NCI-H774 (cell line): ENCODE measurements at regions not wholly inside any gene's neighbourhood (a gene's known extent, or its start where the extent isn't known, plus 50 kb on each side); places are given as distances from the start of the nearest gene placed in this dataset.
"Not testable (repeated sequence)": the region's sequence is repeated elsewhere in the genome, so short reads cannot be mapped to it uniquely, and the experiment has no call there.

Experiments used
- DNase-seq: peaks from one replicate; lab custom pipeline; 2025; lab: John Stamatoyannopoulos, UW

GRCh38 chr18:1133541-1133940 lies 228.9 kb downstream of the ADCYAP1 start:
- no peak for DNase-seq

- no peak for DNase-seq
Observed at GRCh38 chr18:1147730-1148129, 243.1 kb downstream of the ADCYAP1 start.

DNA sequence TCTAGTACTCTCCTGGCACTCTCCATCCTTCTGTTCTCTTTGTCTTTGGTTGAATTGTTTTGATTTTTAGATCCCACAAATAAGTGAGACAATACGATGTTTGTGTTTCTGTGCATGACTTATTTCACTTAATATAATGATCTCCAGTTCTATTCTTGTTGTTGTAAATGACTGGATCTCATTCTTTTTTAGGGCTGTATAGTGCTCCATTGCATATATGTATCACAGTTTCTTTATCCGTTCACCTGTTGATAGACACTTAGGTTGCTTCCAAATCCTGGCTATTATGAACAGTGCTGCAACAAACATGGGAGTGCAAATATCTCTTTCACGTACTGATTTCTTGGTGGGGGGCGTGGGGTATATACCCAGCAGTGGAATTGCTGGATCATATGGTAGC lies 245.0 kb downstream of the ADCYAP1 start:
- no peak for DNase-seq

DNA sequence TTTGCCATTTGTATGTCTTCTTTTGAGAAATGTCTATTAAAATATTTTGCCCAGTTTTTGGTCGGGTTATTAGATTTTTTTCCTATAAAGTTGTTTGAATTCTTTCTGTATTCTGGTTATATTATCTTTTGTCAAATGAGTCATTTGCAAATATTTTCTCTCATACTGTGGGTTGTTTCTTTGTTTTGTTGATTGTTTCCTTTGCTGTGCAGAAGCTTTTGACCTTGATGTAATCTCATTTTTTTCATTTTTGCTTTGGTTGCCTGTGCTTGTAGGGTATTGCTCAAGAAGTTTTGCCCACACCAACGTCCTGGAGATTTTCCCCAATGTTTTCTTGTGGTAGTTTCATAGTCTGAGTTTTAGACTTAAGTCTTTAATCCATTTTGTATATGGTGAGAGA lies 245.7 kb downstream of the ADCYAP1 start:
- DNase-seq = no peak

- DNase-seq = not testable (repeated sequence)
Observed at GRCh38 chr18:1152958-1153357, 248.3 kb downstream of the ADCYAP1 start.

DNA sequence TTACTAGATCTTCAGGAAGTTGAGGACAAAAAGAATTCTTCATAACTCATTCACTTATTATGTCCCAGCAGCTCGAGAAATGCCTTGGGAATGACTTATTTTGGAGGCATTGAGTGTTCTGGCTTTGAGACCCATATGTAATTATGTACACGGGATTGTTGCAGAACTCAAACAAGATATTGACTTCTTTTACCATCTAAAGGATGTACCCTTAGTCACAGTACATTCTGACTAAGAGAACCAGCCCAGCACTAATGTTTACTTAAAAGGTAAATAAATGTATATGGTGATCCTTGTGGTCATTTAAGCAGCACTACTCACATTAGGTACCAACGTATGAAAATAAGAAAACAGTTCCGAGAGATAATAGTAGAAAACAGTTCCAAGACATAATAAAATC lies 268.9 kb downstream of the ADCYAP1 start:
- no peak for DNase-seq

GRCh38 chr18:1177232-1177631 lies 272.6 kb downstream of the ADCYAP1 start:
- no peak for DNase-seq

GRCh38 chr18:1191341-1191740 lies 286.7 kb downstream of the ADCYAP1 start:
- DNase-seq = no peak

GRCh38 chr18:1213126-1213525 lies 308.5 kb downstream of the ADCYAP1 start:
- no peak for DNase-seq

DNA sequence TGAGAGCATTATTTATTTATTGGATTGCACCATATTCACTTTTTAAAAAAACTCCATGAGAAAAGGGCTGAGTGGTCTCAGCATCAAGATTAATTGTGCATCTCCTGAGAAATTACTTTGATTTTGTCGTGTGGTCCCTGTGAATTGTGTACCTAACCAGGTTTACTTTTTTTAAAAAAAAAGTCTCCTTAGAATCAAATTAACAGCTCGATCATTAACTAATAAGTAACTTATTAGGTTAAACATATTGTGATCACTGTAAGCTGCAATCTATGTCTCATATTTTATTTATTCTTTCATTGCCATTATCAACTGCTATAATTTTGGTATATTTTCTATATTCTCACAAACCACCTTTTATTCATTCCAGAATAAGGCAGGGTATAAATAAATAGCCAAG lies 318.2 kb downstream of the ADCYAP1 start:
- DNase-seq = no peak

GRCh38 chr18:1227025-1227424 lies 322.4 kb downstream of the ADCYAP1 start:
- DNase-seq = no peak

DNA sequence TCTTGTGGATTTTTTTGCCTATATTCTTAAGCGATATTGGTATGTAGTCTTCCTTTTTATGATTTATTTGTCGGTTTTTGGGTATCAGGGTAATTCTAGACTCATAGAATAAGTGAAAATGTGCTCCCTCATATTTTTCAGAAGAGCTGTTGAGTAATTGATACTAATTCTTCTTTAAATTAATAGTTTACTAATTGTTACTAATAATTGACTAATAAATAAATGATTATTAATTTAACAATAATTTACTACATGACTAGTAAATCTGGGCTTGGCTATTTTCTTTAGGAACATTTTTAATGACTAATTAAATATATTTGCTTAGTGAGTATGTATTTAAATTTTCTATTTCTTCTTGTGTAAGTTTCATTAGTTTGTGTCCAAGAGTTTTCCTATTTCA lies 325.0 kb downstream of the ADCYAP1 start:
- no peak for DNase-seq

DNA sequence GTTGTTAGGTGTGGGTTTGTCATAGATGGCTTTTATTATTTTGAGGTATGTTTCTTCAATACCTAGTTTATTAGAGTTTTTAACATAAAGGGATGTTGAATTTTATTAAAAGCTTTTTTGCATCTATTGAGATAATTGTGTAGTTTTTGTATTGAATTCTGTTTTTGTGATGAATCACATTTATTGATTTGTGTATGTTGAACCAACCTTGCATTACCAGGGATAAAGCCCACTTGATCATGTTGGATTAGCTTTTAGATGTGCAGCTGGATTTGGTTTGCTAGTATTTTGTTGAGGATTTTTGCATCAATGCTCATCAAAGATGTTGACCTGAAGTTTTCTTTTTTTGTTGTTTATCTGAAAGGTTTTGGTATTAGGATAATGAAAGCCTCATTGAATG lies 328.2 kb downstream of the ADCYAP1 start:
- no peak for DNase-seq

DNA sequence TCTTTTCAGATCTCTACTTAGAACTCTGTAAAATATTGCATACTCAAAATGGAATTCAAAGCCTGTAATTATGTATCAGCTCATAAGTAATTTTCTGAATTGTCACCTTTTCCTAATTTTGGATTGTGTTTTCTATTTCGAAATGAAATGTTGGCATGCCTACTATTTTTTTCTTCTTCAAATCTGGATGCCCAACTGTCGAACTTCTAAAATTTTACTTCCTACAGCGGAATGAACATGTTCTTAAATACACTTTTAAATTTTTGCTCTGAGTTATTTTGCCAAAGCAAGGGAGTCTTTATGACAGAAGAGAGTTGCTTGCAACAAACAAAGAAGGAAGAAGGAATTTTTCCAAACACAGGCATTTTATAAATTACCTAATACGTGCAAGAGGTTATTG lies 336.0 kb downstream of the ADCYAP1 start:
- no peak for DNase-seq

DNA sequence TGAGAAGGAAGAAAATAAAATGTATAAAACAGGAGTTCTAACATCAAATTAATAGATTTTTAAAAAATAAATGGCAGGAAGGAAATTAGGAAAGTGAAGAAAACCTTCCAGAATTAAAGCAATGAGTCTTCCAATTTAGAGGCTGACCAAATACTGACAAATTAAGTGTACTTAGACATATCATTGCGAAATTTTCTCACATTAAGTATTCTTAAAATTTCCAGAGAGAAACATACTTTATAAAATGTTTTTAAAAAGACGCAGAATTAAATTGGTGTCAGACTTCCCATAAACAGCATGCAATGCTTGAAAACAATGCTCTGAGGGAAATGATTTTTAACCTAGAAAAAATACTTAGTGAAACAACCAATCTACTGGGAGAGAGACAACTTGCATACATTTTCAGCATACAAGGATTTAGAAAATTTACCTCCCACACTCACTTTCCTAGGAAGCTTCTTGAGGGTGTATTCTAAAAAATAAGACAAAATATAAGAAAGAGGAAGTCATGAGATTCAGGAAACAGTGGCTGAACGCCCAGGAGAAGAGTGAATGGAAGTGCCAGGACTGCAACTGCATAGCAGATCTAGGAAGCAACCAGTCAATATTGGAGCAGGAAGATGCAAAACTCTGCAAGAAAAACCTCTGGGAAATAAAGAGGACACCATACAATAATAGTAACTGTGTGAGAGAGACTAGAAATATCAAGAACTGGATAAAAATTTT lies 339.9 kb downstream of the ADCYAP1 start:
- DNase-seq = no peak

DNA sequence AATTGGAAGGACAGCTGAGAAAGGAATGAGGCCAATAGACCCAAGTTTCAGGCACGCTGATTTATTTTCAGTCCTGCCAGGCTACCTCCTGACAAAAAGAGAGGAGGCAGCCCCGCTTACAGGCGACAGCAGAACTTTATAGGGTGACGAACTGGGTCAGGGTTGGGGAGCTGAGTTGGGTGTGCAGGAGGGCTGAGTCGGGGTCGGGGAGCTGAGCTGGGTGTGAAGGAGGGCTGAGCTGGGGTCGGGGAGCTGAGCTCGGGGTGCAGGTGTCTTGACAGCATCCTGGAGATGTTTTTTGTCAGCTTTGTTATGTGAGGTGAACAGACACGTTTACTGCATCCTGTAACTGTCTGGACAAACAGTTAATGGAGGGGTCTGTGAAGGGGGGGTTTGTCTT lies 342.2 kb downstream of the ADCYAP1 start:
- DNase-seq = no peak

GRCh38 chr18:1252534-1252933 lies 347.9 kb downstream of the ADCYAP1 start:
- DNase-seq = no peak

DNA sequence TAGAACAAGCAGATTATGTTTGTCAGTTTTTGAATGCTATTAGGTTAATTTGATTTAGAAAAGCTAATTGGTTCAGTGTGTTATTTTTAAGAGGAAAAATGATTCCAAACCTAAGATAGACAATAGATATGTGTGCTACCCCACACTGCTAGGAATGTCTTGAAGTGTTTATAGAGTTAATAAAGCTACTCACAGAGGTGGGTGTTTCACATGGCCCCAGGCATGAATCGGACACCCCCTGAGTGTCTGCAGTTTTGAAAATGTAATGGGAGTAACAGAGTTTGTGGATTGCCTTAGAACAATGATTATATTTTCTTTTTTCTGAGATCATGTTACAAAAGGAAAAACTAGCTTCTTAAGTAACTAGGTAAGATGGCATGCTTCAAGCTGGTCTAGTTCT lies 348.3 kb downstream of the ADCYAP1 start:
- DNase-seq = no peak

DNA sequence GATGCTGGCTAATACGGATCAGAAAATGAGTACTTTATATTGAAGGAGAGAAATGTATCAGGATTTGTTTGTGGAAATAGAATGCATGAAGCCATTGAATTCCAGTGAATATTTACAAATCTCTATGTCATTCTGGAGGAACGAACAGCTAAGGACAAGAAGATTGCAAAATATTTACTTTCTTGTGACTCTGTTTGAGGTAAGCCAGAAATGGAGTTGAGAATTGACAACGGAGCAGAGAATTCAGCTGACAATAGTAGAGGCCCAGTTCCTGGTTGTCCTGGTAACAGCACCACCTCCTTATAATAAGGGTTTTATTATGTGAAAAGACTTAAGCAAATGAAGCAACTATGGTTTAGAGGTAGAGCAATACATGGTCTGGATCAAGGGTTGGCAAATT lies 349.2 kb downstream of the ADCYAP1 start:
- DNase-seq = no peak

DNA sequence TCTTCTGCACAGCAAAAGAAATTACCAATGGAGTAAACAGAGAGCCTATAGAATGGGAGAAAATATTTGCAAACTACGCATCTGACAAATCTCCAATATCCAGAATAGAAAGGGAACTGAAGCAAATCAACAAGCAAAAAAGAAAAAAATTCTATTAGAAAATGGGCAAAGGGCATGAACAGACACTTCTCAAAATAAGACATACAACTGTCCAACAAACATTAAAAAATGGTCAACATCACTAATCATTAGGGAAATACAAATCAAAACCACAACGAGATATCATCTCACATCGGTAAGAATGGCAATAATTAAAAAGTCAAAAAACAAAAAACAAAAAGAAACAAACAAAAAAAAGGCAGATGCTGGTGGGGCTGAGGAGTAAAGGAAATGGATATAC lies 356.4 kb downstream of the ADCYAP1 start:
- DNase-seq = no peak

GRCh38 chr18:1267021-1267420 lies 362.4 kb downstream of the ADCYAP1 start:
- DNase-seq = no peak

DNA sequence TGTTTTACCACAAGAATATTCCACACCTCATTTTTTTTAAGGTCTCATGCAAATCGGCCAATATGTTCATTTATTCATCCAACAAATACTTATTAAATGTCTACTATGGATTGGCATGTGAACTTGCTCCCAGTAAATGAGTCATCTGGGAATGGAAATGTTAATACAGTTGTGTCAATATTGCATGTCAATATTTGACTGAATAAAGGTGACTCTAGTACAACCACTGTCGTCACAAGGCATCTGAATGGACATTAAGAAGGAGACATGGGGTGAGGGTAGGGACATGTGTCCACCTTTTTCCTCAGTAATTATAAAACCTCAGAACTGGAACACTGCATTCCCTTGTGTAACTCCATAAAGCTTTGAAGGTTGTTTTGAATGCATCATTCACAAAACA lies 365.4 kb downstream of the ADCYAP1 start:
- DNase-seq = peak; percentile 60

DNA sequence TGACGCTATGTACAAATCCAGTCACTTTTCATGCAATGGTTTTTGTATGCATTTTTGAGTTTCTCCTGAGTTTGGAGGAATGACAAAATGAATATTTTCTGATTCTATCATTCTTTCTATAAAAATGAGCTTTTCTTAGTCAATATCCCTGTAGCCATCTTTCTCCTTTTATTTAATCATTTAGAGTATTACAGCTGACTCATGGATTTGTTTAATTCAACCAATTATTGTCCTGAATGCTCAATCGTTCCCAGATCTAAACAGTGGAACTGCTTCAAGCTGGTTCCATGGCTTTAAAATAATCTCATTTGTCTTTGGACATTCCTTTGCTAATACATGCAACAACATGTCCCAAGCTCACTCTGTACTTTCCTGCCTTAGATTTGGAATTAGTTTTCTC lies 368.8 kb downstream of the ADCYAP1 start:
- DNase-seq = no peak

- DNase-seq = peak; percentile 45
Observed at GRCh38 chr18:1292167-1292566, 387.5 kb downstream of the ADCYAP1 start.

DNA sequence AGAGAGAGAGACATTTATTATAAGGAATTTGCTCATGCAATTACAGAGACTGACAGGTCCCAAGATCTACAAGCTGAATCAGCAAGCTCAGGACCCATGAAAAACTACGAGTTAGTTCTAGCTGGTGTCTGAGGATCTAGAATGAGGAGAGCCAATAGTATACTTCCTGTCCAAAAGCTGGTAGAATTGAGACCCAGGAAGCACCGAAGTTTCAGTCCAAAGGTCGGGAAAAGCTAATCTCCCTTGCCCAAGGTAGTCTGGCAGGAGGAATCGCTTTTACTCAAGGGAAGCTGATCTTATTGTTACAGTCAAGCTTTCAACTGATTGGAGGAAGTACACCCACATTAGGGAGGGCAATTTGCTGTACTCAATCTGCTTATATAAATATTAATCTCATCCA lies 389.6 kb downstream of the ADCYAP1 start:
- no peak for DNase-seq
